ENCODE measurements at regions not wholly inside any gene's neighbourhood (a gene's known extent, or its start where the extent isn't known, plus 50 kb on each side); places are given as distances from the start of the nearest gene placed in this dataset.

GRCh38 chr7:81626008-81626407, 143.8 kb downstream of the HGF start:
- H3K36me3 ChIP-seq (ENCODE audit: control insufficient read depth, insufficient read depth, low read length) = no peaks in the 10 kb centered on the region
- no peaks in the 10 kb centered on the region for H3K4me1 ChIP-seq (ENCODE audit: control insufficient read depth, insufficient read depth, low read length)
- WGBS (ENCODE audit: insufficient coverage) = no CpG with 5 or more reads among the region's 1 CpG
- no peaks in the 10 kb centered on the region for H3K27me3 ChIP-seq (ENCODE audit: control insufficient read depth, insufficient read depth, low read length)
- no peak overlapping the region for H3K4me3 ChIP-seq (ENCODE audit: low read depth, low read length)
- H3K9me3 ChIP-seq (ENCODE audit: control insufficient read depth, insufficient read depth, low read length) = no peaks in the 10 kb centered on the region
- DNase-seq (ENCODE audit: low read depth in 4 of 6, low spot score in 6 of 6) = no peak
- H3K27ac ChIP-seq (ENCODE audit: low read depth, low read length) = no peak overlapping the region

GRCh38 chr7:81624650-81625631, 144.9 kb downstream of the HGF start:
- peak in 2 of 6 donors; percentile 9 to 20 for DNase-seq (ENCODE audit: low read depth in 4 of 6, low spot score in 6 of 6)
- H3K36me3 ChIP-seq (ENCODE audit: control insufficient read depth, insufficient read depth, low read length) = no peaks in the 10 kb centered on the region
- no peaks in the 10 kb centered on the region for H3K4me1 ChIP-seq (ENCODE audit: control insufficient read depth, insufficient read depth, low read length)
- no peak overlapping the region for H3K4me3 ChIP-seq (ENCODE audit: low read depth, low read length)
- no peaks in the 10 kb centered on the region for H3K27me3 ChIP-seq (ENCODE audit: control insufficient read depth, insufficient read depth, low read length)
- no peak overlapping the region for H3K27ac ChIP-seq (ENCODE audit: low read depth, low read length)
- no CpG with 5 or more reads among the region's 6 CpGs for whole genome bisulfite sequencing (ENCODE audit: insufficient coverage)
- H3K9me3 ChIP-seq (ENCODE audit: control insufficient read depth, insufficient read depth, low read length) = no peaks in the 10 kb centered on the region

- no peaks in the 10 kb centered on the region for H3K36me3 ChIP-seq (ENCODE audit: control insufficient read depth, insufficient read depth, low read length)
- H3K4me1 ChIP-seq (ENCODE audit: control insufficient read depth, insufficient read depth, low read length) = no peaks in the 10 kb centered on the region
- no peaks in the 10 kb centered on the region for H3K9me3 ChIP-seq (ENCODE audit: control insufficient read depth, insufficient read depth, low read length)
- H3K27ac ChIP-seq (ENCODE audit: low read depth, low read length) = no peak overlapping the region
- no peak overlapping the region for H3K4me3 ChIP-seq (ENCODE audit: low read depth, low read length)
- H3K27me3 ChIP-seq (ENCODE audit: control insufficient read depth, insufficient read depth, low read length) = no peaks in the 10 kb centered on the region
- no CpG with 5 or more reads among the region's 1 CpG for WGBS (ENCODE audit: insufficient coverage)
- no peak for DNase-seq (ENCODE audit: low read depth in 4 of 6, low spot score in 6 of 6)
Observed at GRCh38 chr7:81624021-81624592, 145.7 kb downstream of the HGF start.

- H3K4me1 ChIP-seq (ENCODE audit: control insufficient read depth, insufficient read depth, low read length) = no peaks in the 10 kb centered on the region
- no peaks in the 10 kb centered on the region for H3K36me3 ChIP-seq (ENCODE audit: control insufficient read depth, insufficient read depth, low read length)
- H3K27me3 ChIP-seq (ENCODE audit: control insufficient read depth, insufficient read depth, low read length) = no peaks in the 10 kb centered on the region
- H3K9me3 ChIP-seq (ENCODE audit: control insufficient read depth, insufficient read depth, low read length) = no peaks in the 10 kb centered on the region
- H3K4me3 ChIP-seq (ENCODE audit: low read depth, low read length) = no peak overlapping the region
- WGBS (ENCODE audit: insufficient coverage) = 80% methylated on average over 1 of the region's 1 CpG
- no peak overlapping the region for H3K27ac ChIP-seq (ENCODE audit: low read depth, low read length)
- DNase-seq (ENCODE audit: low read depth in 4 of 6, low spot score in 6 of 6) = no peak
Observed at GRCh38 chr7:81623251-81623855, 146.5 kb downstream of the HGF start.

- no peak overlapping the region for H3K27ac ChIP-seq (ENCODE audit: low read depth, low read length)
- no peak for DNase-seq (ENCODE audit: low read depth in 4 of 6, low spot score in 6 of 6)
- no peaks in the 10 kb centered on the region for H3K36me3 ChIP-seq (ENCODE audit: control insufficient read depth, insufficient read depth, low read length)
- H3K4me3 ChIP-seq (ENCODE audit: low read depth, low read length) = no peak overlapping the region
- WGBS (ENCODE audit: insufficient coverage) = no CpG with 5 or more reads among the region's 1 CpG
- H3K9me3 ChIP-seq (ENCODE audit: control insufficient read depth, insufficient read depth, low read length) = no peaks in the 10 kb centered on the region
- H3K4me1 ChIP-seq (ENCODE audit: control insufficient read depth, insufficient read depth, low read length) = no peaks in the 10 kb centered on the region
- no peaks in the 10 kb centered on the region for H3K27me3 ChIP-seq (ENCODE audit: control insufficient read depth, insufficient read depth, low read length)
Observed at GRCh38 chr7:81621893-81622292, 148.0 kb downstream of the HGF start.

GRCh38 chr7:81618396-81619014, 151.3 kb downstream of the HGF start:
- no peaks in the 10 kb centered on the region for H3K27me3 ChIP-seq (ENCODE audit: control insufficient read depth, insufficient read depth, low read length)
- no peak overlapping the region for H3K4me3 ChIP-seq (ENCODE audit: low read depth, low read length)
- H3K27ac ChIP-seq (ENCODE audit: low read depth, low read length) = no peak overlapping the region
- no peaks in the 10 kb centered on the region for H3K4me1 ChIP-seq (ENCODE audit: control insufficient read depth, insufficient read depth, low read length)
- no peaks in the 10 kb centered on the region for H3K36me3 ChIP-seq (ENCODE audit: control insufficient read depth, insufficient read depth, low read length)
- no peak for DNase-seq (ENCODE audit: low read depth in 4 of 6, low spot score in 6 of 6)
- H3K9me3 ChIP-seq (ENCODE audit: control insufficient read depth, insufficient read depth, low read length) = no peaks in the 10 kb centered on the region
- no CpG with 5 or more reads among the region's 4 CpGs for WGBS (ENCODE audit: insufficient coverage)

- Histone ChIP-seq H3K36me3 (ENCODE audit: control insufficient read depth, insufficient read depth, low read length) (no peaks in the 10 kb centered on the region), H3K27me3 (ENCODE audit: control insufficient read depth, insufficient read depth, low read length) (no peaks in the 10 kb centered on the region), H3K27ac (ENCODE audit: low read depth, low read length) (no peak overlapping the region), H3K4me1 (ENCODE audit: control insufficient read depth, insufficient read depth, low read length) (no peaks in the 10 kb centered on the region), H3K4me3 (ENCODE audit: low read depth, low read length) (no peak overlapping the region), H3K9me3 (ENCODE audit: control insufficient read depth, insufficient read depth, low read length) (no peaks in the 10 kb centered on the region)
- peak in 1 of 6 donors; percentile 5 for DNase-seq (ENCODE audit: low read depth in 4 of 6, low spot score in 6 of 6)
- 79% methylated on average over 2 of the region's 3 CpGs for WGBS (ENCODE audit: insufficient coverage)
Observed at GRCh38 chr7:81616951-81617350, 152.9 kb downstream of the HGF start.

GRCh38 chr7:81611805-81612204, 158.0 kb downstream of the HGF start:
- H3K27ac ChIP-seq (ENCODE audit: low read depth, low read length) = no peak overlapping the region

GRCh38 chr7:81611040-81611439, 158.8 kb downstream of the HGF start:
- no peak for DNase-seq (ENCODE audit: low read depth in 4 of 6, low spot score in 6 of 6)
- no peaks in the 10 kb centered on the region for H3K9me3 ChIP-seq (ENCODE audit: control insufficient read depth, insufficient read depth, low read length)
- H3K4me3 ChIP-seq (ENCODE audit: low read depth, low read length) = no peak overlapping the region
- H3K27ac ChIP-seq (ENCODE audit: low read depth, low read length) = no peak overlapping the region
- no peaks in the 10 kb centered on the region for H3K36me3 ChIP-seq (ENCODE audit: control insufficient read depth, insufficient read depth, low read length)
- no peaks in the 10 kb centered on the region for H3K27me3 ChIP-seq (ENCODE audit: control insufficient read depth, insufficient read depth, low read length)
- 83% methylated on average over 17 of the region's 27 CpGs for WGBS (ENCODE audit: insufficient coverage)
- H3K4me1 ChIP-seq (ENCODE audit: control insufficient read depth, insufficient read depth, low read length) = no peaks in the 10 kb centered on the region

More at GRCh38 chr7:81611805-81612204, 158.0 kb downstream of the HGF start:
- Histone ChIP-seq H3K4me1 (ENCODE audit: control insufficient read depth, insufficient read depth, low read length) (no peaks in the 10 kb centered on the region), H3K27me3 (ENCODE audit: control insufficient read depth, insufficient read depth, low read length) (no peaks in the 10 kb centered on the region), H3K4me3 (ENCODE audit: low read depth, low read length) (no peak overlapping the region), H3K9me3 (ENCODE audit: control insufficient read depth, insufficient read depth, low read length) (no peaks in the 10 kb centered on the region), H3K36me3 (ENCODE audit: control insufficient read depth, insufficient read depth, low read length) (no peaks in the 10 kb centered on the region)
- no CpG with 5 or more reads among the region's 1 CpG for WGBS (ENCODE audit: insufficient coverage)
- no peak for DNase-seq (ENCODE audit: low read depth in 4 of 6, low spot score in 6 of 6)
